MM.1S (cell line): ENCODE measurements at regions not wholly inside any gene's neighbourhood (a gene's known extent, or its start where the extent isn't known, plus 50 kb on each side); places are given as distances from the start of the nearest gene placed in this dataset.

Source experiments
- DNase-seq: peaks from one replicate; pipeline ENCODE4 v3.0.0-alpha.2; 2015
- H2AFZ ChIP-seq: fragments of 300-600 bp; sonication (generic); 2 replicates; pipeline ENCODE4 v1.6.0; 2016; ENCODE audit warnings: antibody characterized with exemption, low read length
- H3F3A ChIP-seq: fragments of 300-600 bp; sonication (generic); 2 replicates; pipeline ENCODE4 v1.6.1; 2016; ENCODE audit warnings: mild to moderate bottlenecking, antibody characterized with exemption, low read length, moderate library complexity, mixed read lengths; ENCODE audit not compliant: insufficient read depth
- H3K27ac ChIP-seq: fragments of 300-600 bp; sonication (generic); 2 replicates; pipeline ENCODE4 v1.5.1; 2016; ENCODE audit warnings: mild to moderate bottlenecking, low read length
- H3K27me3 ChIP-seq: fragments of 300-600 bp; sonication (generic); replicated peaks from 2 replicates; pipeline ENCODE4 v1.6.0; 2016; ENCODE audit warnings: low read length; ENCODE audit not compliant: insufficient read depth
- H3K36me3 ChIP-seq: fragments of 300-600 bp; sonication (generic); replicated peaks from 2 replicates; pipeline ENCODE4 v1.6.1; 2016; ENCODE audit warnings: mild to moderate bottlenecking, low read length, mixed read lengths; ENCODE audit not compliant: insufficient read depth
- H3K4me1 ChIP-seq: fragments of 300-600 bp; sonication (generic); 2 replicates; pipeline ENCODE4 v1.6.1; 2016; ENCODE audit warnings: low read length, mixed read lengths
- H3K4me2 ChIP-seq: fragments of 300-600 bp; sonication (generic); 2 replicates; pipeline ENCODE4 v1.6.0; 2016; ENCODE audit warnings: low read depth, low read length
- H3K4me3 ChIP-seq: fragments of 300-600 bp; sonication (generic); 2 replicates; pipeline ENCODE4 v1.5.1; 2016; ENCODE audit warnings: low read length, mixed read lengths
- H3K79me2 ChIP-seq: fragments of 300-600 bp; sonication (generic); 2 replicates; pipeline ENCODE4 v1.6.1; 2016; ENCODE audit warnings: mixed run types, low read length, mixed read lengths
- H3K9ac ChIP-seq: fragments of 300-600 bp; sonication (generic); 2 replicates; pipeline ENCODE4 v1.6.1; 2016; ENCODE audit warnings: low read length, mixed read lengths
- H3K9me2 ChIP-seq: fragments of 300-600 bp; sonication (generic); replicated peaks from 2 replicates; pipeline ENCODE4 v1.6.1; 2016; ENCODE audit warnings: mild to moderate bottlenecking, low read length, mixed read lengths; ENCODE audit not compliant: insufficient read depth
- H3K9me3 ChIP-seq: fragments of 300-600 bp; sonication (generic); replicated peaks from 2 replicates; pipeline ENCODE4 v1.6.1; 2016; ENCODE audit warnings: mild to moderate bottlenecking, low read length, mixed read lengths; ENCODE audit not compliant: insufficient read depth
- H4K20me1 ChIP-seq: fragments of 300-600 bp; sonication (generic); 2 replicates; pipeline ENCODE4 v1.6.1; 2016; ENCODE audit warnings: mild to moderate bottlenecking, low read length, moderate library complexity, mixed read lengths; ENCODE audit not compliant: insufficient read depth
- EZH2 ChIP-seq: fragments of 300-600 bp; sonication (generic); optimal IDR thresholded peaks from 2 replicates; pipeline ENCODE3; 2017; ENCODE audit warnings: low read depth, mild to moderate bottlenecking, antibody characterized with exemption, low read length, mixed read lengths
- EZH2phosphoT487 ChIP-seq: fragments of 300-600 bp; sonication (generic); IDR thresholded peaks from 2 replicates; pipeline ENCODE4 v1.6.1; 2018; ENCODE audit warnings: antibody characterized with exemption, low read length
- TF ChIP-seq, protein P1 (sequence below): fragments of 300-600 bp; sonication (generic); IDR thresholded peaks from 2 replicates; pipeline ENCODE4 v1.5.1; 2016; ENCODE audit warnings: antibody characterized with exemption, low read length, mixed read lengths

DNA sequence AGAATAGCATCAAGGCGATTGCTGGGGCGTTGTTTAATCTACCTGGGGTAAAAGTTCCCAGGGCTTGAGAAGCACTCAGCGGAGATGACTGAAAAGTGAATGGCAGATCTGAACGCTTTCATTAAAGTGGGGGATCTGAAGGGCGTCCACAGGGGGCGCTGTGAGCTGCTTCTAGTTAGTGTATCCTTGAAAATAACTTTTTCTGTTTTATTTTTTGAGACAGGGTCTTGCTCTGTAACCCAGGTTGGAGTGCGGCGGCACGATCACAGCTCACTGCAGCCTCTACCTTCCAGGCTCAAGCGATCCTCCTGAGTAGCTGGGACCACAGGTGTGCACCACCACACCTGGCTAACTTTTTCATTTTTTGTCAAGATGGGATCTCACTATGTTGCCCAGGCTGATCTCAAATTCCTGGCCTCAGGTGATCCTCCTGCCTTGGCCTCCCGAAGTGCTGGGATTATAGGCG is 360.4 kb downstream of the SEC14L1 start:
- no peak overlapping the region for H2AFZ ChIP-seq
- TF ChIP-seq, protein P1, sequence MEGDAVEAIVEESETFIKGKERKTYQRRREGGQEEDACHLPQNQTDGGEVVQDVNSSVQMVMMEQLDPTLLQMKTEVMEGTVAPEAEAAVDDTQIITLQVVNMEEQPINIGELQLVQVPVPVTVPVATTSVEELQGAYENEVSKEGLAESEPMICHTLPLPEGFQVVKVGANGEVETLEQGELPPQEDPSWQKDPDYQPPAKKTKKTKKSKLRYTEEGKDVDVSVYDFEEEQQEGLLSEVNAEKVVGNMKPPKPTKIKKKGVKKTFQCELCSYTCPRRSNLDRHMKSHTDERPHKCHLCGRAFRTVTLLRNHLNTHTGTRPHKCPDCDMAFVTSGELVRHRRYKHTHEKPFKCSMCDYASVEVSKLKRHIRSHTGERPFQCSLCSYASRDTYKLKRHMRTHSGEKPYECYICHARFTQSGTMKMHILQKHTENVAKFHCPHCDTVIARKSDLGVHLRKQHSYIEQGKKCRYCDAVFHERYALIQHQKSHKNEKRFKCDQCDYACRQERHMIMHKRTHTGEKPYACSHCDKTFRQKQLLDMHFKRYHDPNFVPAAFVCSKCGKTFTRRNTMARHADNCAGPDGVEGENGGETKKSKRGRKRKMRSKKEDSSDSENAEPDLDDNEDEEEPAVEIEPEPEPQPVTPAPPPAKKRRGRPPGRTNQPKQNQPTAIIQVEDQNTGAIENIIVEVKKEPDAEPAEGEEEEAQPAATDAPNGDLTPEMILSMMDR: peak; percentile 43
- TF ChIP-seq EZH2phosphoT487 (no peak), EZH2 (no peak)
- peak; percentile 23 for DNase-seq

GRCh38 chr17:77501751-77502625 is 361.2 kb downstream of the SEC14L1 start:
- Histone ChIP-seq H3K4me3 (no peak overlapping the region), H2AFZ (no peak overlapping the region), H3K27ac (no peak overlapping the region), H3K27me3 (no peaks in the 10 kb centered on the region), H3K36me3 (no peaks in the 10 kb centered on the region), H3K79me2 (no peaks in the 10 kb centered on the region), H4K20me1 (no peaks in the 10 kb centered on the region), H3K4me1 (no peaks in the 10 kb centered on the region), H3K4me2 (no peak overlapping the region), H3F3A (no peaks in the 10 kb centered on the region), H3K9me2 (no peaks in the 10 kb centered on the region), H3K9ac (no peak overlapping the region), H3K9me3 (no peaks in the 10 kb centered on the region)
- DNase-seq: no peak
- TF ChIP-seq, protein P1: no peak
- TF ChIP-seq EZH2: no peak
- no peak for TF ChIP-seq EZH2phosphoT487

More for the DNA sequence above, 360.4 kb downstream of the SEC14L1 start:
- Histone ChIP-seq H3K4me2 (no peak overlapping the region), H3K27ac (no peak overlapping the region), H3K9me3 (no peaks in the 10 kb centered on the region), H3K36me3 (no peaks in the 10 kb centered on the region), H3K27me3 (no peaks in the 10 kb centered on the region), H3K9ac (no peak overlapping the region), H4K20me1 (no peaks in the 10 kb centered on the region), H3K79me2 (no peaks in the 10 kb centered on the region), H3F3A (no peaks in the 10 kb centered on the region), H3K9me2 (no peaks in the 10 kb centered on the region), H3K4me3 (no peak overlapping the region), H3K4me1 (no peaks in the 10 kb centered on the region)

DNA sequence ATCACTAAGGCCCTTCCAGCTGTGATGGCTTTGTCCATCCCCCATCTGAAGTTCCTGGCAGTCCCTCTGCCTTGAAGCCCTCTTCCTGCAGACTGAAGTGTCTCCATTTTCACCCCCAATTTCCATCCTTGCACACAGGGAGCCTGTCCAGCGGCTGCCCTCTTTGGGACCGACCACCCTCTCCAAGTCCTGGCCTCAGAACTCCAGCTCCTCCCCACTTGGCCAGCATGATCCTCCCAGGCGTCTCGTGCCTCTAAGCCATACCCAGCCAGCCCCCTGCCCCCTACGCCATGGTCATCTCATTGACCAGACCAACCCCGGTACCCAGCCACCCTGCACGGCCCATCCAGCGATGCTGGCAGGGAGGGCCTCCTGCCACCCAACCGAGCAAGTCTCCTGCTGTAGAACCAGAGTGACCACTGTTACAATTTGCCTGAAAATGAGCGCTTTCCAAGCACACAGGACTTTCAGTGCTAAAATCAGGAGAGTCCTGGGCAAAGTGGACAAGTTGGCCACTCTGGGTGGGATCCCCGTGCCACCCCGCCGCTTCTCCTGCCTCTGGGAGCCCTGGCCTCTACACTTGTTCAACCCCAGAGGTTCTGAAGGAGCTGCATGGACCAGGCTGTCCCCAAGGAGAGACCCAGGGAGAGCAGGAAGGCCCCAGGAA is 362.0 kb downstream of the SEC14L1 start:
- no peaks in the 10 kb centered on the region for H3F3A ChIP-seq
- no peak overlapping the region for H3K4me2 ChIP-seq
- no peak overlapping the region for H3K27ac ChIP-seq
- H3K4me1 ChIP-seq: no peaks in the 10 kb centered on the region
- H4K20me1 ChIP-seq: no peaks in the 10 kb centered on the region
- H3K9ac ChIP-seq: no peak overlapping the region
- H3K79me2 ChIP-seq: no peaks in the 10 kb centered on the region
- H3K9me2 ChIP-seq: no peaks in the 10 kb centered on the region
- no peaks in the 10 kb centered on the region for H3K36me3 ChIP-seq
- no peak for DNase-seq
- no peak overlapping the region for H3K4me3 ChIP-seq
- H3K27me3 ChIP-seq: no peaks in the 10 kb centered on the region
- H3K9me3 ChIP-seq: no peaks in the 10 kb centered on the region
- no peak overlapping the region for H2AFZ ChIP-seq
- TF ChIP-seq EZH2: no peak
- TF ChIP-seq EZH2phosphoT487: no peak
- TF ChIP-seq, protein P1: no peak
